Natural killer cell (primary cell): ENCODE measurements at regions not wholly inside any gene's neighbourhood (a gene's known extent, or its start where the extent isn't known, plus 50 kb on each side); places are given as distances from the start of the nearest gene placed in this dataset.

Experiments used
- ATAC-seq, 3 donors: fragments of 150-1000 bp in 2 of 3; fragments of 200-7000 bp in 1 of 3; cut with Tn5 transposase; 1 replicate in 1 of 3; 2 replicates in 2 of 3; pipeline ENCODE4 v1.10.0; 2021; ENCODE audit warnings: mild to moderate bottlenecking in 2 of 3, moderate library complexity in 2 of 3
- DNase-seq, 2 donors: peaks; one replicate each; pipeline versions ENCODE4 v3.0.0 to v3.0.0-alpha.2; 2013 to 2021; ENCODE audit warnings: mixed read lengths in 1 of 2
- H3K27ac ChIP-seq: one replicate; pipeline ENCODE4 v1.5.1; 2013; ENCODE audit warnings: mild to moderate bottlenecking, low read length
- H3K27me3 ChIP-seq: one replicate; pipeline ENCODE4 v1.6.1; 2013; ENCODE audit warnings: low read length; ENCODE audit not compliant: control insufficient read depth, insufficient read depth
- H3K36me3 ChIP-seq: one replicate; pipeline ENCODE4 v1.6.1; 2013; ENCODE audit warnings: low read length; ENCODE audit not compliant: control insufficient read depth, insufficient read depth
- H3K4me1 ChIP-seq: one replicate; pipeline ENCODE4 v1.6.1; 2013; ENCODE audit warnings: low read length; ENCODE audit not compliant: control insufficient read depth, insufficient read depth
- H3K4me3 ChIP-seq: one replicate; pipeline ENCODE4 v1.5.1; 2013; ENCODE audit warnings: low read length
- H3K9me3 ChIP-seq: one replicate; pipeline ENCODE4 v1.6.1; 2013; ENCODE audit warnings: low read length; ENCODE audit not compliant: control insufficient read depth, insufficient read depth
- H3K27ac Mint-ChIP-seq, 2 donors: one replicate each; pipeline ENCODE4 v1.8.0; 2022; ENCODE audit warnings: mild to moderate bottlenecking in 2 of 2, mixed read lengths in 2 of 2, moderate library complexity in 1 of 2
- H3K27me3 Mint-ChIP-seq, 2 donors: one replicate each; pipeline ENCODE4 v1.8.0; 2022; ENCODE audit warnings: low read depth in 2 of 2, mixed read lengths in 2 of 2
- H3K36me3 Mint-ChIP-seq: one replicate; pipeline ENCODE4 v1.8.0; 2022; ENCODE audit warnings: mixed read lengths
- H3K4me1 Mint-ChIP-seq, 2 donors: one replicate each; pipeline ENCODE4 v1.8.0; 2022; ENCODE audit warnings: mixed read lengths in 2 of 2
- H3K4me3 Mint-ChIP-seq: one replicate; pipeline ENCODE4 v1.8.0; 2022; ENCODE audit warnings: mild to moderate bottlenecking, moderate library complexity, mixed read lengths
- H3K9me3 Mint-ChIP-seq, 2 donors: one replicate each; pipeline ENCODE4 v1.8.0; 2022; ENCODE audit warnings: mixed read lengths in 2 of 2
- WGBS: methylation state at CpG from one replicate; pipeline ENCODE4 v1.1.7; 2013; ENCODE audit warnings: missing lambda C conversion rate; ENCODE audit not compliant: insufficient coverage; 5-methylcytosine and 5-hydroxymethylcytosine counted together
- intact Hi-C: fragments of 100-400 bp; cut with micrococcal nuclease; formaldehyde crosslinking; loops from one replicate; pipeline ENCODE4 v1.14.2; 2022
- TF ChIP-seq, protein P1 (sequence below): fragments of 200-600 bp; IDR thresholded peaks from one replicate; pipeline ENCODE4 v1.8.0; 2022; ENCODE audit warnings: antibody characterized with exemption

DNA sequence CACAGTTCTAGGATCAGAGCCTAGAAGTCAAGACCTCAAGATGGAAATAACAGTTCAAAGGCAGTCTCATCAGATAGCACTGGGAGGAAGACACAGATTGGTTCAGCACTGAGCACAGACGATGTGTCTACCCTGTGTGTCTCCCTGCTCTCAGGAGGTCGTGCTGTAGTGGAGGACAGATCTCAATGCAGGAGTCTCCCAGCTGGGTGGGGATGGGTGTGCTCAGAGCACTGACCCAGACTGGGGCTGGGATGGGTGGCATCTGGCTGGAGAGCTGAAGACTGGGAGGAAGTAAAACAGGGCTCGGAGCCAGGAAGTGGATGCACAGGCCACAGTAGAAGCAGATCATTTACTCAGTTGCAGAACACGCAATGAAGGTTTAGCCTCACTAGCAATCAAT, 69.5 kb upstream of the GDF10 start:
- no peaks in the 10 kb centered on the region for H3K27me3 ChIP-seq
- no peak overlapping the region for H3K4me3 ChIP-seq
- Mint-ChIP-seq H3K9me3 (peaks cover 0 to 3% of the 10 kb centered on the region in 2 donors), H3K4me1 (no peaks in the 10 kb centered on the region), H3K27ac (no peak overlapping the region), H3K27me3 (peaks cover 0 to 10% of the 10 kb centered on the region in 2 donors), H3K4me3 (no peak overlapping the region), H3K36me3 (no peaks in the 10 kb centered on the region)
- H3K9me3 ChIP-seq, result no peaks in the 10 kb centered on the region
- DNase-seq (no peak), ATAC-seq (no peak)
- intact Hi-C loops, result no loop called here
- WGBS, result 63% methylated on average over 4 of the region's 4 CpGs
- no peaks in the 10 kb centered on the region for H3K36me3 ChIP-seq
- no peak overlapping the region for H3K27ac ChIP-seq
- no peaks in the 10 kb centered on the region for H3K4me1 ChIP-seq
- TF ChIP-seq, protein P1, sequence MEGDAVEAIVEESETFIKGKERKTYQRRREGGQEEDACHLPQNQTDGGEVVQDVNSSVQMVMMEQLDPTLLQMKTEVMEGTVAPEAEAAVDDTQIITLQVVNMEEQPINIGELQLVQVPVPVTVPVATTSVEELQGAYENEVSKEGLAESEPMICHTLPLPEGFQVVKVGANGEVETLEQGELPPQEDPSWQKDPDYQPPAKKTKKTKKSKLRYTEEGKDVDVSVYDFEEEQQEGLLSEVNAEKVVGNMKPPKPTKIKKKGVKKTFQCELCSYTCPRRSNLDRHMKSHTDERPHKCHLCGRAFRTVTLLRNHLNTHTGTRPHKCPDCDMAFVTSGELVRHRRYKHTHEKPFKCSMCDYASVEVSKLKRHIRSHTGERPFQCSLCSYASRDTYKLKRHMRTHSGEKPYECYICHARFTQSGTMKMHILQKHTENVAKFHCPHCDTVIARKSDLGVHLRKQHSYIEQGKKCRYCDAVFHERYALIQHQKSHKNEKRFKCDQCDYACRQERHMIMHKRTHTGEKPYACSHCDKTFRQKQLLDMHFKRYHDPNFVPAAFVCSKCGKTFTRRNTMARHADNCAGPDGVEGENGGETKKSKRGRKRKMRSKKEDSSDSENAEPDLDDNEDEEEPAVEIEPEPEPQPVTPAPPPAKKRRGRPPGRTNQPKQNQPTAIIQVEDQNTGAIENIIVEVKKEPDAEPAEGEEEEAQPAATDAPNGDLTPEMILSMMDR, result no peak

DNA sequence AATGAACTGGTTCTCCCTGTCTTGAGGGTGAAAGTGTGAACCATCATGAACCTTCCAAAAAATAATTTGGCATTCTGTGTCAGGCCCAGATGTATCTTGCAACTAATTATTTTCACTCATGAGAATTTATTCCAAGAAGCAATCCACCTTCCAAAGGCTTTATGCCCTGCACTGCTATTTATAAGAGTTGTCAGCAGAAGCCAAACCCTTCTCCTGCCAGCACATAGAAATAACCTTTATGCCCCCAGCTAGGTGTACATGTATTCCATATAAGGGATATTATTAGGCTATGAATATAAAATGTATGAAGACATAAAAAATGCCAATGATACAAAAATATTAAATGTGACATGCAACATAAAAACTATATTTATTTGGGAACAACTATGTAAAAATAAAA, 69.0 kb upstream of the GDF10 start:
- ATAC-seq, result no peak
- H3K9me3 Mint-ChIP-seq, result peaks cover 0 to 3% of the 10 kb centered on the region in 2 donors
- TF ChIP-seq, protein P1, result no peak
- Histone ChIP-seq H3K9me3 (no peaks in the 10 kb centered on the region), H3K27ac (no peak overlapping the region), H3K36me3 (no peaks in the 10 kb centered on the region), H3K27me3 (no peaks in the 10 kb centered on the region), H3K4me1 (no peaks in the 10 kb centered on the region), H3K4me3 (no peak overlapping the region)
- intact Hi-C loops, result no loop called here
- peaks cover 0 to 10% of the 10 kb centered on the region in 2 donors for H3K27me3 Mint-ChIP-seq
- DNase-seq, result no peak
- H3K4me3 Mint-ChIP-seq, result no peak overlapping the region
- no peaks in the 10 kb centered on the region for H3K36me3 Mint-ChIP-seq
- H3K27ac Mint-ChIP-seq, result no peak overlapping the region
- H3K4me1 Mint-ChIP-seq, result no peaks in the 10 kb centered on the region

DNA sequence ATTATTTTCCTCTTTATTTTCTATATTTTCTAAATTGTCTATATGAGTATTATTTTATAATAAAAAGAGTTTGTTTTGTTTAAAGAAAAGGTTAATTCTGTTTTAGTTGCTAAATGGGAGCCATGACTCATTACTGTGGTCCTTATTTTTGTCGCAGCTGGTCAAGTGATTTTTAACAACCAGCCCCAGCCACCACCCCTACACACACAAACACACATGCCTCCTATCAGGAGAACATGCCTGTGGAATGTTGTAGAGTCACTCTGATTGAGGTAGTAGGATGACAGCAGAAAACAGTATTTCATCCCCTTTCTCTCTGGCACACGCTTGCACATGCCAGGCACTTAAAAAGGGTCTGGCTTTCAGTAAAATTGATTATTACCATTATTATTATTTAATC, 68.6 kb upstream of the GDF10 start:
- no peaks in the 10 kb centered on the region for H3K9me3 ChIP-seq

DNA sequence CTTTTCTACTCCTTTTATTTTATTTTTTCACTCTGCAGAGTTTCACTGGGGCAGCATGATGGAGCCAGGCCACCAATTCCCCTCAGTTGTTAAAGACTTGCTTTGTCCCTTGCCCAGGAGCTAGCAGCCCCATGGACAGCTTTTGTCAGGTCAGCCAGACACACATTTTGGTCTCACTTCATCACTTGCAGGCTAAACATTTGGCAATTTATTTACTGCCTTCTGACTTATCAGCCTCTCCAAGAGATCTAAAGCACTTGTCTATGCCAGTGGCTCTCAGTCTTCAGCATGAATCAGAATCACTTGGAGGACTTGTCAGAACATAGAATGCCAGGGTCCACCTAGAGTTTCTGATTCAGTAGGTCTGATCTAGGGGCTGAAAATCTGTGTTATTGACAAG, 66.4 kb upstream of the GDF10 start:
- H3K4me3 Mint-ChIP-seq, result no peak overlapping the region
- TF ChIP-seq, protein P1, result no peak

More for the DNA sequence above, 68.6 kb upstream of the GDF10 start:
- H3K4me1 ChIP-seq, result no peaks in the 10 kb centered on the region
- H3K4me3 Mint-ChIP-seq, result no peak overlapping the region
- DNase-seq (no peak), ATAC-seq (no peak)
- no peaks in the 10 kb centered on the region for H3K36me3 Mint-ChIP-seq
- TF ChIP-seq, protein P1, result no peak
- peaks cover 0 to 3% of the 10 kb centered on the region in 2 donors for H3K9me3 Mint-ChIP-seq
- no peaks in the 10 kb centered on the region for H3K36me3 ChIP-seq
- H3K27me3 Mint-ChIP-seq, result peaks cover 0 to 13% of the 10 kb centered on the region in 2 donors
- H3K4me3 ChIP-seq, result no peak overlapping the region
- intact Hi-C loops, result no loop called here
- H3K27ac ChIP-seq, result no peak overlapping the region
- no CpG with 5 or more reads among the region's 2 CpGs for WGBS
- no peaks in the 10 kb centered on the region for H3K4me1 Mint-ChIP-seq
- no peak overlapping the region for H3K27ac Mint-ChIP-seq
- no peaks in the 10 kb centered on the region for H3K27me3 ChIP-seq

More for the DNA sequence above, 66.4 kb upstream of the GDF10 start:
- Histone ChIP-seq H3K9me3 (no peaks in the 10 kb centered on the region), H3K27me3 (no peaks in the 10 kb centered on the region), H3K4me1 (no peaks in the 10 kb centered on the region), H3K27ac (no peak overlapping the region), H3K4me3 (no peak overlapping the region), H3K36me3 (no peaks in the 10 kb centered on the region)
- peaks cover 0 to 3% of the 10 kb centered on the region in 2 donors for H3K9me3 Mint-ChIP-seq
- DNase-seq (no peak), ATAC-seq (no peak)
- H3K27ac Mint-ChIP-seq, result no peak overlapping the region
- intact Hi-C loops, result no loop called here
- peaks cover 0 to 6% of the 10 kb centered on the region in 2 donors for H3K27me3 Mint-ChIP-seq
- H3K4me1 Mint-ChIP-seq, result no peaks in the 10 kb centered on the region
- no peaks in the 10 kb centered on the region for H3K36me3 Mint-ChIP-seq
